Neural progenitor cell (in vitro differentiated cells): ENCODE measurements at regions not wholly inside any gene's neighbourhood (a gene's known extent, or its start where the extent isn't known, plus 50 kb on each side); places are given as distances from the start of the nearest gene placed in this dataset.
A peak's percentile ranks its signal among the peaks of the same experiment; 100 is the strongest.

Experiments
- CTCF ChIP-seq: fragments of 200-600 bp; sonication (generic); IDR thresholded peaks from 2 replicates; pipeline ENCODE4 v1.5.1; 2017; ENCODE audit warnings: antibody characterized with exemption, mild to moderate bottlenecking
- EZH2 ChIP-seq: fragments of 200-600 bp; sonication (generic); IDR thresholded peaks from 2 replicates; pipeline ENCODE4 v1.6.1; 2017; ENCODE audit warnings: antibody characterized with exemption, mild to moderate bottlenecking, moderate library complexity
- EZH2phosphoT487 ChIP-seq: fragments of 200-600 bp; sonication (generic); IDR thresholded peaks from 2 replicates; pipeline ENCODE4 v1.6.1; 2017; ENCODE audit warnings: antibody characterized with exemption

GRCh38 chr3:56988458-56989168 lies 71.9 kb upstream of the SPATA12 start:
- TF ChIP-seq CTCF (peak; percentile 90), EZH2 (no peak), EZH2phosphoT487 (no peak)
